GM21576 (cell line): ENCODE measurements at regions not wholly inside any gene's neighbourhood (a gene's known extent, or its start where the extent isn't known, plus 50 kb on each side); places are given as distances from the start of the nearest gene placed in this dataset.
"Not testable (repeated sequence)": the region's sequence is repeated elsewhere in the genome, so short reads cannot be mapped to it uniquely, and the experiment has no call there.

Experiments
- ATAC-seq: cut with Tn5 transposase; IDR thresholded peaks from one replicate; pipeline ENCODE4 v1.9.1; 2021; ENCODE audit warnings: mild to moderate bottlenecking, moderate library complexity; ENCODE audit not compliant: unreplicated experiment

DNA sequence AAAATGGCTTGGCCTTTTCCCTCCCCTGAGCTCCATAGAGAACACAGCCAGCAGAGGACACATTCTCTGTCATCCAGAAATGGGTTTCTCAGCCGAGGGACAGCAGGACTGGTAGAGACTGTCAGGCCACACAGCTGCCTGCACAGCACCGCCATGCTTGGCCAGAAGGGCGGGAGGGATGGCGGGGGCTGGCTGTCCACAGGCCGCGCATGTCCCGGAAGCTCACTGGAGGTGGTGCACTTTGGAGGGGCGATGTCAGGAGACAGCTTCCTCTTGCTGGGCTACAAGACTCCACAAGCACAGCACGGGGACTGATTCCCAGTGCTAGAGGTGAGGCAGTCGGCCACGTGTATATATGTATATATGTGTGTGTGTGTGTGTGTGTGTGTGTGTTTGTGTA lies 125.3 kb downstream of the GOLGA6L4 start:
- ATAC-seq: not testable (repeated sequence)

DNA sequence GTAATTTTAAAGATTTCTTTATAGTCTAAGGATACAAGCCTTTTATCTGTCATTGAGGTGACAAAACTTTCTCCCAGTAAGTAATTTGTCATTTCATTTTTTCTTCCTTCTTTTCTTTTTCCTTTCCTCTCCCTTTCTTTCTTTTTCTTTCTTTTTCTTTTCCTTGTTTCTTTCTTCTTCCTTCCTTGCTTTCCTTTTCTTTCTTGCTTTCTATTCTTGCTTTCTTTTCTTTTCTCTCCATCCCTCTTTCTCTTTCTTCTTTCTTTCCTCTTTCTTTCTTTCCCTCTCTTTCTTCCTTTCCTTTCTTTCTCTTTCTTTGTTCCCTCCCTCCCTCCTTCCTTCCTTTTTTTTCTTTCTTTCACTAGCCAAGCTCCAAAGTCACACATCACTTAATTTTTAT lies 148.8 kb downstream of the GOLGA6L4 start:
- not testable (repeated sequence) for ATAC-seq

DNA sequence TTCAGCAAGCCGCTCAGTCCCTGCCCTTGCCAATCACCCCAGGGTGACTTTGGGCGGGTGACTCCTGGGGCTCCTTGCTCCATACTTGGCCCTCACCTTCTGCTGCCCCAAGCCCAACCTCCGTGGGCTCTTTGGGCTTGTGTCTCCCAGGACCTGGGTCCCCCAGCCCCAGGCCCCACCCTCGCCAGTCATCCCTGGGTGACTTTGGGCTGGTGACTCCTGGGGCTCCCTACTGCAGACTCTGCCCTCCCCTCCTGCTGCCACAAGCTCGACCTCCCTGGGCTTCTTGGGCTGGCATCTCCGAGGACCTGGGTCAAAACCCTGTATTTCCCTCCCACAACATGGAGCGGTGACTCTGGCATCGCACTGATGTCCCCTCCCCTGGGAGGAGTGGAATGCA lies 151.5 kb downstream of the GOLGA6L4 start:
- ATAC-seq: no peak

DNA sequence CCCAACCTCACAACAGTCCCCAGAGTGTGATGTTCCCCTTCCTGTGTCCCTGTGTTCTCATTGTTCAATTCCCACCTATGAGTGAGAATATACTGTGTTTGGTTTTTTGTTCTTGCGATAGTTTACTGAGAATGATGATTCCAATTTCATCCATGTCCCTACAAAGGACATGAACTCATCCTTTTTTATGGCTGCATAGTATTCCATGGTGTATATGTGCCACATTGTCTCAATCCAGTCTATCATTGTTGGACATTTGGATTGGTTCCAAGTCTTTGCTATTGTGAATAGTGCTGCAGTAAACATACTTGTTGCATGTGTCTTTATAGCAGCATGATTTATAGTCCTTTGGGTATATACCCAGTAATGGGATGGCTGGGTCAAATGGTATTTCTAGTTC lies 152.6 kb downstream of the GOLGA6L4 start:
- ATAC-seq: not testable (repeated sequence)

- not testable (repeated sequence) for ATAC-seq
Measured at GRCh38 chr15:84388638-84389037, 153.1 kb downstream of the GOLGA6L4 start.

DNA sequence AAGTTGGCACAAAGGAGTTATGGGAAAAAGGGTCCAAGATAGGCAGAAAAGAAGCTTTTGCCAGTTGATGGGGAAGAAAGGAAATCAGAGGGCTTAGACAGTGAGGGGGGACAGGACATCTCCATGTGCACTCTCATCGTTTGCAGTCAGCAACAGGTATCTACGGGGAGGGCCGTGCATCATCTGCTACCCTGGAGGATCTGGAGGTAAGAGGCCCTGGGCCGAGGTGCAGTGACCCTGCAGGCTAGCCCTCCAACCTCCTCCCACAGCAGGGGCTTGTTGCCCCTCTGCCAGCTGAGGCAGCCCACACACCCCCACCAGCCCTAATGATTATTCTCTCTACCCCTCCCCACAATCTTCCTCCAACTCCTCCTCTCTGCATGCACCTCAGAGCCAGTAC lies 154.8 kb downstream of the GOLGA6L4 start:
- not testable (repeated sequence) for ATAC-seq

DNA sequence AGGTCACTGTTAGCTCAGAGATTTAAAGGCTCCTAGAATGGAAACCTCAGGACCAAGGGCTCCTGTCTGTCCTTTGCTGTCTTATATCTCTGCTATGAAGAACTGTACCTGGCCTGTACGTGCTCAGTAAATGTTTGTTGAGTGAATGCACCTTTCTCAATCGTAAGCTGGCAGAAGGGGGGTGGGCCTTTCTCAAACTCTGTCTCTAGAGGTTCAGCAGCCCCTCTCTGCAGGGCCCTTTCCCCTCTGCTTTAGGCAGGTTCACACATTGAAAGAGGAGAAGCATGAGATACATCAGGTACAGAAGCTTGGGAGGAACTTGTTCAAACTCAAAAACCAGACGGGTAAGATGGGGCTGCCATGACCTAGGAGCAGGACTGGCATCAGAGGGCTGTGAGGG lies 155.6 kb downstream of the GOLGA6L4 start:
- ATAC-seq: no peak

- ATAC-seq: not testable (repeated sequence)
Measured at GRCh38 chr15:84392020-84392419, 156.4 kb downstream of the GOLGA6L4 start.

GRCh38 chr15:84393386-84393936 lies 157.9 kb downstream of the GOLGA6L4 start:
- not testable (repeated sequence) for ATAC-seq

- ATAC-seq: not testable (repeated sequence)
Measured at GRCh38 chr15:84393966-84394365, 158.4 kb downstream of the GOLGA6L4 start.

DNA sequence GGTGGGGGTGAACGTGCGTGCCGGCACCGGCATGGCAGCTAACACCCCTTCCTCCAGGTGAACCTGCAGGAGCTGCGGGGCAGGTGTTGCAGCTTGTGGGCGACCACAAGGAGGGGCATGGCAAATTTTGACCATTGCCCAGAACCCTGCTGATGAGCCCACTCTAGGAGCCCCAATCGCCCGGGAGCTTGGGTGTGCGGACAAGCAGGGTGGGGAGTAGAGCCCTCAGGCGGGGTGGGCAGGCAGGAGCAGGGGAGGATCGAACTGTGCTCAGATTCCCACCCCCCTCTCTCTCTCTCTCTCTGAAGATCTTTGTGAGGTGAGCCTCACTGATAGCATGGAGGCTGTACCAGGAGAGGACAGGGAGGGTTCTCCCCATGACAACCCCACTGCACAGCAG lies 159.8 kb downstream of the GOLGA6L4 start:
- ATAC-seq: not testable (repeated sequence)

DNA sequence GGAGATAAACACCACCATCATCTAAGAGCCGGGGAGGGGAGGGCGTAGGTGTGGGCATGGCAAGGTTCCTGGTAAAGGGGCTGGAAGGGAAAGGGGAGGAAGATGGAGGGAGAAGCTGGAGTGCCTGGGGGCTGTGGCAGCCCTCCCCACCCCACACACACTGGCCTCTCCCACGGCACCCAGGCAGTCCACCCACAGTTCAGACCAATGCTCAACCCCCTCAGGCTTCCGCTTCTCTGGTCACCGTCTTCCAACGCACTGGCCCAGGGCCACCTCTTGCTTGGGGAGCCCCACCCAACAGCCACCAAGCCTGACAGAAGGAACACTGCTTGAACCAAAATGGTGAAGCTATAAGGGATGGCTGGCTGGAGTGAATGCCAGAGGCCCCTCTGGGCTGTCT lies 160.3 kb downstream of the GOLGA6L4 start:
- ATAC-seq: not testable (repeated sequence)

GRCh38 chr15:84397066-84397465 lies 161.5 kb downstream of the GOLGA6L4 start:
- not testable (repeated sequence) for ATAC-seq

DNA sequence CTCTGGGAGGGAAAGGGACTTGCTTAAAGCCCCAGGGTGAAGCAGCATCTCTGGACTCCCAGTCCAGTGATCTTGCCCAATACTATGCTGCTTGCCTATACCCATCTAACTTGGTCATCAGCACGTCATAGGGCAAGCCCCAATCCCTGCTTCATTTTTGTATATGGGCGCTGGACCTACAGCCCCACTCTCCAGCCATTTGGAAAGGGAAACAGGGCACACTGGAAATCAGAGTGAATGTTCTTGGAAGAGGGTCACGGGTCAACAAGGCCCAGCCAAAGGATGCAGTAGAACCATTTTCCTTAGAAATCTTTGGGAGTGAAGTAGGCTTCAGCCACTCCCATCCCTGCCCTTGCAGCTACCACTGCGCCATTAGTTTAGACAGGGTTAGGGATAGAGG lies 162.5 kb downstream of the GOLGA6L4 start:
- ATAC-seq: not testable (repeated sequence)

- ATAC-seq: no peak
Measured at GRCh38 chr15:84398763-84399701, 163.5 kb downstream of the GOLGA6L4 start.

DNA sequence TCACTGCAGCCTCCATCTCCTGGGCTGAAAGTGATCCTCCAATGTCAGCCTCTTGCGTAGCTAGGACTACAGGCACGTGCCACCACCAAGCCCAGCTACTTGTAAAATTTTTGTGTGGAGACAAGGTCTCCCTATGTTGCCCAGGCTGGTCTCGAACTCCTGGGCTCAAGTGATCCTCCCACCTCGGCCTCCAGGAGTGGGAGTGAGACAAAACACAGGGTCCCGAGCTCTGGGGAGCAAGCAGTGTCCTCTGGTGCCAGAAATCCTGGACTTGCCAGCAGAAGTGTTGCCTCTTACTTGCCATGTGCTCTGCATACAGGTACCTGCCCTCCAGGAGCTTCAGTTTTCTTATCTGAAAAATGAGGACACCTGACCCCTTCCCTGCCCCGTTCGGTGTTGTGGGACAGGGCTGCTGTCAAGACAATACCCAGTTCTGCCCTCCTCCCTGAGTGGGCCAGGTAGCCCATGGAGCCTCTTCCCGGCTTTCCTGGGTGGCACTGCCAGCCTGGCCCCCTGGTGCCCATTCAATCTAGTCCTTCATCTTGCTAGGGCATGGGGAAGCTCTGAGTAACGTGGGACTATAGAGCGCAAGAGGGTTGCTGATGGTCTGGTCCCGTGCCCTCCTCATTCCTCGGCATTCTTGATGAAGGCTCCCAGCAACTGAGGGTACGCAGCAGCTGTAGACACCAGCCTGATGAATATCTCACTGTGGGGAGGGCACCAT lies 164.6 kb downstream of the GOLGA6L4 start:
- ATAC-seq: no peak

- no peak for ATAC-seq
Measured at GRCh38 chr15:84400820-84401219, 165.2 kb downstream of the GOLGA6L4 start.

DNA sequence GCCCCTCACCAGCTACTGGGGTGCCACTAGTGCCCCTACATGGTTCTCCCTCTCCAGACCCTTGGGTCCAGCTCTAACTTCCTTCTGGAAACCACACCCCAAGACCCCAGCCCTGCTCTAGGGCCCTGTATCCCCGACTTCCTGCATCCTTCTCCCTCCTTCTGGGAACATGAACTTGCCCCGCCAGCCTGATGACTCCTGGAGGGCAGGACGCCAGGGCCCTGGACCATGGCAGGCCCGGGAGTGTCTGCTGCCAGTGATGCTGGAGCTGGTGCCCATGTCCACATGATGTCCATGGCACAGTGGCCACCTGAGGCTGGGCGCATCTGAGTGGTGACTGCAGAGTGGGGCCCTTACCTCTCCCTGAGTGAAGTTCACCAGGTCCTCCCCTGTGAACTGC lies 165.9 kb downstream of the GOLGA6L4 start:
- ATAC-seq: not testable (repeated sequence)

GRCh38 chr15:84401891-84402840 lies 166.6 kb downstream of the GOLGA6L4 start:
- ATAC-seq: not testable (repeated sequence)

DNA sequence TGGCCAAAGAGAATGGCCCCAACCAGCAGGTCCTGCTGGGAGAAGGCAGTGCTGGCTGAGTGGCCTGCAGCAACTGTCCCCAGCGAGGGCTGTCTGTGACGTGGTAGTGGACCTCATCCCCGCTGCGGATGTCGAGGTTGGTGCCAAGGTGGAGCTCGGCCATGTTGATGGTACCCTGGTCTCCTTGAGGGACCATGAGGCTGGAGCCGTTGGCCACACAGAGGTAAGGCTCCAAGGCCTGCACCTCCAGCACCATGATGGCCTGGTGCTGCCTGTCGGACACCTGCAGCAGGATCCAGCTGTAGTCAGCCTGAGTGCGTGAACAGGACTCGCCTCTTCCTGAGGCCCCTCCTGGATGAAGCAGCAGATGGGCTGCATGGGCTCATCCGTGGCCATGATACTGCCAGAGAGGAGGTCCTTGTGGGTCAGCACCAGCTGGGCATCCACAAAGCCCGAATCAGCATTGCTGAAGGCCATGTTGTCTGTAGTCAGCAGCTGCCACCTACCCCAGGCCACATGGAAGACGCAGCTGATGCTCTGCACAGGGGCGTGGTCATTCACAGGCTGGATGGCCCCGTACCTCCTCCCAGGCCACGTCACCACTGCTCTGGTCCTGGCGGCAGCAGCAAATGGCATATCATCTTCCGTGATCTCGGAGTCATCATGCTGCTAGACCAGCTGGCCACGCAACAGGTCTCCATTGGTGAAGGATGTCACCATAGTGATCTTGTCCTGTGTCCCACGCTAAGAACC lies 167.5 kb downstream of the GOLGA6L4 start:
- no peak for ATAC-seq
